Epithelial cell of esophagus (primary cell): ENCODE measurements at regions not wholly inside any gene's neighbourhood (a gene's known extent, or its start where the extent isn't known, plus 50 kb on each side); places are given as distances from the start of the nearest gene placed in this dataset.

Source experiments
- DNase-seq: peaks from one replicate; pipeline ENCODE4 v3.0.0; 2010; ENCODE audit warnings: low read depth
- H3K4me3 ChIP-seq: 2 replicates; pipeline ENCODE4 v1.5.1; 2011; ENCODE audit warnings: mild to moderate bottlenecking, low read length, control low read depth
- CTCF ChIP-seq: IDR thresholded peaks from 2 replicates; pipeline ENCODE4 v1.5.1; 2011; ENCODE audit warnings: low read depth, mild to moderate bottlenecking, low read length, control low read depth, inconsistent platforms; ENCODE audit not compliant: insufficient read depth; ENCODE audit errors: missing control alignments

GRCh38 chr5:10065428-10066000 is 184.2 kb downstream of the ATPSCKMT start:
- DNase-seq, result no peak
- H3K4me3 ChIP-seq, result no peak overlapping the region
- TF ChIP-seq CTCF, result no peak

GRCh38 chr5:10064546-10065195 is 185.0 kb downstream of the ATPSCKMT start:
- no peak for TF ChIP-seq CTCF
- no peak for DNase-seq
- H3K4me3 ChIP-seq, result no peak overlapping the region

- no peak for TF ChIP-seq CTCF
- no peak for DNase-seq
- H3K4me3 ChIP-seq, result no peak overlapping the region
Measured at GRCh38 chr5:10063997-10064396, 185.7 kb downstream of the ATPSCKMT start.

GRCh38 chr5:10059980-10060379 is 189.7 kb downstream of the ATPSCKMT start:
- no peak for TF ChIP-seq CTCF
- no peak for DNase-seq

GRCh38 chr5:10059556-10059955 is 190.1 kb downstream of the ATPSCKMT start:
- no peak overlapping the region for H3K4me3 ChIP-seq
- no peak for DNase-seq
- no peak for TF ChIP-seq CTCF

More at GRCh38 chr5:10059980-10060379, 189.7 kb downstream of the ATPSCKMT start:
- no peak overlapping the region for H3K4me3 ChIP-seq

- no peak overlapping the region for H3K4me3 ChIP-seq
- TF ChIP-seq CTCF, result no peak
- no peak for DNase-seq
Measured at GRCh38 chr5:10057356-10057755, 192.3 kb downstream of the ATPSCKMT start.
